ENCODE measurements at regions not wholly inside any gene's neighbourhood (a gene's known extent, or its start where the extent isn't known, plus 50 kb on each side); places are given as distances from the start of the nearest gene placed in this dataset.

- no peak overlapping the region for H3K9ac ChIP-seq (ENCODE audit: insufficient read depth, low read length)
- H3K27me3 ChIP-seq (ENCODE audit: control insufficient read depth, insufficient read depth, low read length): peaks cover 2% of the 10 kb centered on the region
- no peaks in the 10 kb centered on the region for H3K79me2 ChIP-seq (ENCODE audit: control insufficient read depth, insufficient read depth, low read length)
- no peak overlapping the region for H3K4me2 ChIP-seq (ENCODE audit: extremely low read depth, insufficient read depth, low read length)
- no peak for DNase-seq (ENCODE audit: low read depth in 2 of 2)
- no peaks in the 10 kb centered on the region for H4K20me1 ChIP-seq (ENCODE audit: control insufficient read depth, extremely low read depth, insufficient read depth, low read length)
- no peaks in the 10 kb centered on the region for H3K4me1 ChIP-seq (ENCODE audit: control insufficient read depth, extremely low read depth, insufficient read depth, low read length)
- no peak overlapping the region for H3K4me3 ChIP-seq (replicated peaks in 1 of 4; ENCODE audit: control extremely low read depth in 1 of 4, insufficient read depth in 1 of 4, low read depth in 3 of 4, low read length in 4 of 4)
- no peaks in the 10 kb centered on the region for H3K9me3 ChIP-seq (ENCODE audit: control insufficient read depth, insufficient read depth, low read depth, low read length)
- H3K36me3 ChIP-seq (ENCODE audit: control insufficient read depth, insufficient read depth, low read length): no peaks in the 10 kb centered on the region
- H2AFZ ChIP-seq (ENCODE audit: low read length): no peak overlapping the region
- H3K27ac ChIP-seq (ENCODE audit: insufficient read depth, low read length): no peak overlapping the region
- TF ChIP-seq, protein P1, sequence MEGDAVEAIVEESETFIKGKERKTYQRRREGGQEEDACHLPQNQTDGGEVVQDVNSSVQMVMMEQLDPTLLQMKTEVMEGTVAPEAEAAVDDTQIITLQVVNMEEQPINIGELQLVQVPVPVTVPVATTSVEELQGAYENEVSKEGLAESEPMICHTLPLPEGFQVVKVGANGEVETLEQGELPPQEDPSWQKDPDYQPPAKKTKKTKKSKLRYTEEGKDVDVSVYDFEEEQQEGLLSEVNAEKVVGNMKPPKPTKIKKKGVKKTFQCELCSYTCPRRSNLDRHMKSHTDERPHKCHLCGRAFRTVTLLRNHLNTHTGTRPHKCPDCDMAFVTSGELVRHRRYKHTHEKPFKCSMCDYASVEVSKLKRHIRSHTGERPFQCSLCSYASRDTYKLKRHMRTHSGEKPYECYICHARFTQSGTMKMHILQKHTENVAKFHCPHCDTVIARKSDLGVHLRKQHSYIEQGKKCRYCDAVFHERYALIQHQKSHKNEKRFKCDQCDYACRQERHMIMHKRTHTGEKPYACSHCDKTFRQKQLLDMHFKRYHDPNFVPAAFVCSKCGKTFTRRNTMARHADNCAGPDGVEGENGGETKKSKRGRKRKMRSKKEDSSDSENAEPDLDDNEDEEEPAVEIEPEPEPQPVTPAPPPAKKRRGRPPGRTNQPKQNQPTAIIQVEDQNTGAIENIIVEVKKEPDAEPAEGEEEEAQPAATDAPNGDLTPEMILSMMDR (conservative IDR thresholded peaks at IDR 0.05 in 1 of 2, IDR thresholded peaks at IDR 0.05 in 1 of 2; ENCODE audit: low read depth in 1 of 2, low read length in 2 of 2): no peak
- no peak for TF ChIP-seq EZH2 (IDR thresholded peaks at IDR 0.05; ENCODE audit: low read length, missing control alignments)
Observed at GRCh38 chr2:234181121-234181520, 130.6 kb downstream of the SPP2 start.

DNA sequence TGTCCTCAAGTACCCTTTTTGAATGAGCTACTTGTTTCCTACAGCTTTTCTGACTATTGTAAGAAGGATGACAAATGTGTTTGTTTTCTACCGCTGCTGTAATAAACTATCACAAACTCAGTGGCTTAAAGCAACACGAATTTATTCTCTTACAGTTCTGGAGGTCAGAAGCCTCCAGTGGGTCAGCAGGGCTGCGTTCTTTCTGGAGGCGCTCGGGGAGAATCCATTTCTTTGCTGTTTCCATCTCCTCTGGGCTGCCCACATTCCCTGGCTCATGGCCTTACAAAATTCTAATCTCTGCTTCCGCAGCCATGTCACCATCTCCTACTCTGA is 128.5 kb downstream of the SPP2 start:
- Histone ChIP-seq H3K4me3 (replicated peaks in 1 of 4; ENCODE audit: control extremely low read depth in 1 of 4, insufficient read depth in 1 of 4, low read depth in 3 of 4, low read length in 4 of 4) (no peak overlapping the region), H3K9ac (ENCODE audit: insufficient read depth, low read length) (no peak overlapping the region), H3K4me2 (ENCODE audit: extremely low read depth, insufficient read depth, low read length) (no peak overlapping the region), H3K4me1 (ENCODE audit: control insufficient read depth, extremely low read depth, insufficient read depth, low read length) (no peaks in the 10 kb centered on the region), H4K20me1 (ENCODE audit: control insufficient read depth, extremely low read depth, insufficient read depth, low read length) (no peaks in the 10 kb centered on the region), H3K9me3 (ENCODE audit: control insufficient read depth, insufficient read depth, low read depth, low read length) (no peaks in the 10 kb centered on the region), H2AFZ (ENCODE audit: low read length) (no peak overlapping the region), H3K27me3 (ENCODE audit: control insufficient read depth, insufficient read depth, low read length) (peaks cover 2% of the 10 kb centered on the region), H3K36me3 (ENCODE audit: control insufficient read depth, insufficient read depth, low read length) (no peaks in the 10 kb centered on the region), H3K27ac (ENCODE audit: insufficient read depth, low read length) (no peak overlapping the region), H3K79me2 (ENCODE audit: control insufficient read depth, insufficient read depth, low read length) (no peaks in the 10 kb centered on the region)
- TF ChIP-seq, protein P1 (conservative IDR thresholded peaks at IDR 0.05 in 1 of 2, IDR thresholded peaks at IDR 0.05 in 1 of 2; ENCODE audit: low read depth in 1 of 2, low read length in 2 of 2): no peak
- TF ChIP-seq EZH2 (IDR thresholded peaks at IDR 0.05; ENCODE audit: low read length, missing control alignments): no peak
- no peak for DNase-seq (ENCODE audit: low read depth in 2 of 2)

- peaks cover 2% of the 10 kb centered on the region for H3K27me3 ChIP-seq (ENCODE audit: control insufficient read depth, insufficient read depth, low read length)
- H3K9ac ChIP-seq (ENCODE audit: insufficient read depth, low read length): no peak overlapping the region
- H4K20me1 ChIP-seq (ENCODE audit: control insufficient read depth, extremely low read depth, insufficient read depth, low read length): no peaks in the 10 kb centered on the region
- no peak overlapping the region for H3K4me2 ChIP-seq (ENCODE audit: extremely low read depth, insufficient read depth, low read length)
- no peaks in the 10 kb centered on the region for H3K36me3 ChIP-seq (ENCODE audit: control insufficient read depth, insufficient read depth, low read length)
- H3K4me3 ChIP-seq (replicated peaks in 1 of 4; ENCODE audit: control extremely low read depth in 1 of 4, insufficient read depth in 1 of 4, low read depth in 3 of 4, low read length in 4 of 4): no peak overlapping the region
- H3K4me1 ChIP-seq (ENCODE audit: control insufficient read depth, extremely low read depth, insufficient read depth, low read length): no peaks in the 10 kb centered on the region
- peak in 1 of 2 donors; percentile 66 for DNase-seq (ENCODE audit: low read depth in 2 of 2)
- H3K27ac ChIP-seq (ENCODE audit: insufficient read depth, low read length): no peak overlapping the region
- H3K79me2 ChIP-seq (ENCODE audit: control insufficient read depth, insufficient read depth, low read length): no peaks in the 10 kb centered on the region
- no peaks in the 10 kb centered on the region for H3K9me3 ChIP-seq (ENCODE audit: control insufficient read depth, insufficient read depth, low read depth, low read length)
- no peak overlapping the region for H2AFZ ChIP-seq (ENCODE audit: low read length)
- TF ChIP-seq EZH2 (IDR thresholded peaks at IDR 0.05; ENCODE audit: low read length, missing control alignments): no peak
- TF ChIP-seq, protein P1 (conservative IDR thresholded peaks at IDR 0.05 in 1 of 2, IDR thresholded peaks at IDR 0.05 in 1 of 2; ENCODE audit: low read depth in 1 of 2, low read length in 2 of 2): no peak
Observed at GRCh38 chr2:234178330-234179030, 128.0 kb downstream of the SPP2 start.

All from fibroblast of lung (primary cell).